NCI-H1694 treated with DMSO at 0.1 percent for 48 hours (cell line): ENCODE measurements at regions not wholly inside any gene's neighbourhood (a gene's known extent, or its start where the extent isn't known, plus 50 kb on each side); places are given as distances from the start of the nearest gene placed in this dataset.

Experiments
- DNase-seq: peaks from one replicate; lab custom pipeline; 2025; lab: John Stamatoyannopoulos, UW

DNA sequence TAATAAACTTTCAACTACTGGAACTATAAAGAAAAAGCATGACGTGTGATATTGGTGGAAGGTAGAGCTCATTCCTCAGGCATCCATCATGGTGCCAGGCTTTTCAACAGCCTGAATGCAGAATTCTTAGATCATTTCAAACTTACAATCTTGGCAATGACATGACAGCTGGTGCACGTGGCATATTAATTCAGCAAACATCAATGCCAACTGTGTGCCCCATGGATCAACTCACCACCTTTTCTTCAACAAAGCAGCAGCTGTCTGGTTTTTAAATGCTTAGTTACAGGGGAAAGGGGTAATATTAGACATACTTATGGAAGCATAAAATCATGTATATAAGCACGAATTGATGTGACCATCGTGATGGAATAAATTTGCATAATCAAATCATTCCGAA, 56.0 kb upstream of the OR13F1 start:
- peak; percentile 71 for DNase-seq
